ENCODE measurements at regions not wholly inside any gene's neighbourhood (a gene's known extent, or its start where the extent isn't known, plus 50 kb on each side); places are given as distances from the start of the nearest gene placed in this dataset.

GRCh38 chr11:33965032-33965431, 73.2 kb upstream of the LMO2 start:
- no peak overlapping the region for H3K4me3 Mint-ChIP-seq
- no peaks in the 10 kb centered on the region for H3K9me3 Mint-ChIP-seq
- peaks cover 3% of the 10 kb centered on the region; the same call in 1 of the 2 replicates for H3K27me3 Mint-ChIP-seq (ENCODE audit: low read depth)
- H3K27ac Mint-ChIP-seq = no peak overlapping the region
- POLR2A ChIA-PET = no interaction called here
- H3K4me1 Mint-ChIP-seq = no peaks in the 10 kb centered on the region
- ATAC-seq (no peak), DNase-seq (ENCODE audit: low spot score) (no peak)
- CTCF ChIA-PET = no interaction called here
- no peaks in the 10 kb centered on the region for H3K36me3 Mint-ChIP-seq
- TF ChIP-seq ZNF317 (CRISPR knock-in tag; IDR thresholded peaks at IDR 0.05; ENCODE audit: borderline replicate concordance, low read depth) = no peak
- no peak for TF ChIP-seq FOXK1 (CRISPR knock-in tag; IDR thresholded peaks at IDR 0.05)
- TF ChIP-seq PRDM15 (CRISPR knock-in tag; IDR thresholded peaks at IDR 0.05) = no peak
- no peak for TF ChIP-seq ERG (CRISPR knock-in tag; IDR thresholded peaks at IDR 0.05)
- no peak for TF ChIP-seq MAX (CRISPR knock-in tag; IDR thresholded peaks at IDR 0.05)
- no peak for TF ChIP-seq CBFB (CRISPR knock-in tag; IDR thresholded peaks at IDR 0.05; ENCODE audit: low read depth)
- no peak for TF ChIP-seq HMGA2 (CRISPR knock-in tag; IDR thresholded peaks at IDR 0.05)
- no peak for TF ChIP-seq ETV6 (CRISPR knock-in tag; IDR thresholded peaks at IDR 0.05)
- no peak for TF ChIP-seq ZNF232 (CRISPR knock-in tag; IDR thresholded peaks at IDR 0.05)
- no peak for TF ChIP-seq OVOL2 (CRISPR knock-in tag; IDR thresholded peaks at IDR 0.05; ENCODE audit: borderline replicate concordance)
- no peak for TF ChIP-seq KAT7 (CRISPR knock-in tag; IDR thresholded peaks at IDR 0.05; ENCODE audit: borderline replicate concordance)
- no peak for TF ChIP-seq ZNF121 (CRISPR knock-in tag; IDR thresholded peaks at IDR 0.05)
- no peak for TF ChIP-seq MYBL2 (CRISPR knock-in tag; IDR thresholded peaks at IDR 0.05)
- TF ChIP-seq ATF6 (CRISPR knock-in tag; IDR thresholded peaks at IDR 0.05) = no peak
- TF ChIP-seq GABPB1 (CRISPR knock-in tag; IDR thresholded peaks at IDR 0.05) = no peak
- no peak for TF ChIP-seq HMGXB4 (CRISPR knock-in tag; IDR thresholded peaks at IDR 0.05)
- no peak for TF ChIP-seq MXD4 (CRISPR knock-in tag; IDR thresholded peaks at IDR 0.05; ENCODE audit: borderline replicate concordance)

GRCh38 chr11:33959855-33960400, 68.1 kb upstream of the LMO2 start:
- H3K9me3 Mint-ChIP-seq = no peaks in the 10 kb centered on the region
- POLR2A ChIA-PET = no interaction called here
- no peaks in the 10 kb centered on the region for H3K36me3 Mint-ChIP-seq
- H3K4me3 Mint-ChIP-seq = no peak overlapping the region
- no peaks in the 10 kb centered on the region; the same call in 1 of the 2 replicates for H3K27me3 Mint-ChIP-seq (ENCODE audit: low read depth)
- CTCF ChIA-PET = interaction anchor here (0.7 kb wide), 1 partner anchor 37 kb away, joined by 3 read pairs; no protein-coding TSS in a partner anchor
- ATAC-seq = no peak
- no peaks in the 10 kb centered on the region for H3K4me1 Mint-ChIP-seq
- DNase-seq (ENCODE audit: low spot score) = no peak
- H3K27ac Mint-ChIP-seq = no peak overlapping the region
- no peak for TF ChIP-seq MAX (CRISPR knock-in tag; IDR thresholded peaks at IDR 0.05)
- TF ChIP-seq PREB (CRISPR knock-in tag; IDR thresholded peaks at IDR 0.05; ENCODE audit: borderline replicate concordance) = no peak
- no peak for TF ChIP-seq CDX4 (CRISPR knock-in tag; IDR thresholded peaks at IDR 0.05; ENCODE audit: borderline replicate concordance)
- no peak for TF ChIP-seq FOXP4 (CRISPR knock-in tag; IDR thresholded peaks at IDR 0.05)
- TF ChIP-seq USF2 (CRISPR knock-in tag; IDR thresholded peaks at IDR 0.05) = no peak

Measured in WTC11 (cell line).